Gastrocnemius medialis (tissue), 4 donors: ENCODE measurements at regions not wholly inside any gene's neighbourhood (a gene's known extent, or its start where the extent isn't known, plus 50 kb on each side); places are given as distances from the start of the nearest gene placed in this dataset.

ENCODE experiments used
- ATAC-seq, 2 donors: fragments of 150-250 bp; one replicate each; pipeline ENCODE4 v1.9.1; 2016
- DNase-seq, 2 donors: peaks; one replicate each; pipeline ENCODE4 v3.0.0-alpha.2; 2019
- H3K27ac ChIP-seq, 4 donors: fragments of 200-600 bp; sonication (generic); 1 replicate in 1 of 4; 2 replicates in 3 of 4; pipeline ENCODE4 v1.5.1; 2016 to 2018; ENCODE audit warnings: mild to moderate bottlenecking in 2 of 4, moderate library complexity in 1 of 4
- H3K27me3 ChIP-seq, 3 donors: fragments of 200-600 bp; sonication (generic) in 2 of 3; 1 replicate in 1 of 3; 2 replicates in 2 of 3; pipeline versions ENCODE4 v1.5.1 to v1.6.0; 2016 to 2019; ENCODE audit warnings: mild to moderate bottlenecking in 1 of 3, moderate library complexity in 1 of 3
- H3K36me3 ChIP-seq, 2 donors: fragments of 200-600 bp; sonication (generic) in 1 of 2; one replicate each; pipeline ENCODE4 v1.5.1; 2017 to 2018
- H3K4me1 ChIP-seq, 2 donors: fragments of 200-600 bp; sonication (generic) in 1 of 2; one replicate each; pipeline ENCODE4 v1.5.1; 2016 to 2017; ENCODE audit warnings: mild to moderate bottlenecking in 2 of 2
- H3K4me3 ChIP-seq, 4 donors: fragments of 200-600 bp; sonication (generic) in 3 of 4; 1 replicate in 1 of 4; 2 replicates in 3 of 4; pipeline ENCODE4 v1.5.1; 2016 to 2019; ENCODE audit warnings: mild to moderate bottlenecking in 2 of 4
- H3K9me3 ChIP-seq, 3 donors: fragments of 200-600 bp; sonication (generic) in 2 of 3; 1 replicate in 1 of 3; 2 replicates in 2 of 3; pipeline ENCODE4 v1.5.1; 2016 to 2019
- POLR2A ChIP-seq, 2 donors: fragments of 450-650 bp; IDR thresholded peaks; one replicate each; pipeline ENCODE4 v1.6.1; 2017; ENCODE audit warnings: antibody characterized with exemption in 2 of 2, mild to moderate bottlenecking in 2 of 2, moderate library complexity in 2 of 2
- in situ Hi-C, 4 donors: fragments of 200-750 bp; cut with MboI; loops; one replicate each; pipeline versions ENCODE4 v1.15.0 to v1.8.0; 2017; ENCODE audit warnings: low sequenced_read_pairs in 4 of 4
- intact Hi-C: fragments of 100-400 bp; cut with DNase I; formaldehyde crosslinking; loops from one replicate; pipeline ENCODE4 v1.15.1; 2023; ENCODE audit warnings: low total_unique reads
- TF ChIP-seq, protein P1 (sequence below), 5 experiments: fragments of 450-650 bp in 3 of 5; fragments of 200-600 bp in 2 of 5; sonication (generic) in 2 of 5; IDR thresholded peaks in 4 of 5; conservative IDR thresholded peaks in 1 of 5; 1 replicate in 4 of 5; 2 replicates in 1 of 5; pipeline ENCODE4 v1.5.1; 2016 to 2019; ENCODE audit warnings: antibody characterized with exemption in 5 of 5, mild to moderate bottlenecking in 3 of 5, moderate library complexity in 3 of 5

DNA sequence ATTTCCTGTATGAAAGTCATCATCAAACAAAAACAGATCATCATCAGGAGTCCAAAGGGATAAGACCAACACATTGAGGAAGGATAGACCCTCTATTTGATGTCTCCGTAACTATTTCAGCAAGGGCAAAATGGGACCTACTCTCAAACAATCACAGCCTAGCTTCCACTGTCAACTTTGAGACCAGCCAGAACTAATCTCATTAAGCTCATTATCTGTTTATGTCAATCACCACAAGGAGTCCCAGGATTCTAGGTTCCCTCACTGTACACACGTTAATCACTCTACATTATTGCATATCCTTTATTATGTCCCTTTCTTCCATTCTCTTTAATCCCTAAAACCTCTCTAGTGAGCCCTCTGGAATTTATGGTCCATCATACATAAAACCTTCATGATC is 370.3 kb upstream of the LINC00305 start:
- DNase-seq: no peak
- no peaks in the 10 kb centered on the region for H3K27me3 ChIP-seq
- in situ Hi-C loops (no loop called here), intact Hi-C loops (no loop called here)
- no peak overlapping the region for H3K4me3 ChIP-seq
- no peak overlapping the region for H3K27ac ChIP-seq
- TF ChIP-seq, protein P1, sequence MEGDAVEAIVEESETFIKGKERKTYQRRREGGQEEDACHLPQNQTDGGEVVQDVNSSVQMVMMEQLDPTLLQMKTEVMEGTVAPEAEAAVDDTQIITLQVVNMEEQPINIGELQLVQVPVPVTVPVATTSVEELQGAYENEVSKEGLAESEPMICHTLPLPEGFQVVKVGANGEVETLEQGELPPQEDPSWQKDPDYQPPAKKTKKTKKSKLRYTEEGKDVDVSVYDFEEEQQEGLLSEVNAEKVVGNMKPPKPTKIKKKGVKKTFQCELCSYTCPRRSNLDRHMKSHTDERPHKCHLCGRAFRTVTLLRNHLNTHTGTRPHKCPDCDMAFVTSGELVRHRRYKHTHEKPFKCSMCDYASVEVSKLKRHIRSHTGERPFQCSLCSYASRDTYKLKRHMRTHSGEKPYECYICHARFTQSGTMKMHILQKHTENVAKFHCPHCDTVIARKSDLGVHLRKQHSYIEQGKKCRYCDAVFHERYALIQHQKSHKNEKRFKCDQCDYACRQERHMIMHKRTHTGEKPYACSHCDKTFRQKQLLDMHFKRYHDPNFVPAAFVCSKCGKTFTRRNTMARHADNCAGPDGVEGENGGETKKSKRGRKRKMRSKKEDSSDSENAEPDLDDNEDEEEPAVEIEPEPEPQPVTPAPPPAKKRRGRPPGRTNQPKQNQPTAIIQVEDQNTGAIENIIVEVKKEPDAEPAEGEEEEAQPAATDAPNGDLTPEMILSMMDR (IDR thresholded peaks at IDR 0.05 in 4 of 5, conservative IDR thresholded peaks at IDR 0.05 in 1 of 5): no peak
- no peak for TF ChIP-seq POLR2A (IDR thresholded peaks at IDR 0.05)
- no peaks in the 10 kb centered on the region for H3K4me1 ChIP-seq
- H3K9me3 ChIP-seq: no peaks in the 10 kb centered on the region
- no peaks in the 10 kb centered on the region for H3K36me3 ChIP-seq
- no peak for ATAC-seq

DNA sequence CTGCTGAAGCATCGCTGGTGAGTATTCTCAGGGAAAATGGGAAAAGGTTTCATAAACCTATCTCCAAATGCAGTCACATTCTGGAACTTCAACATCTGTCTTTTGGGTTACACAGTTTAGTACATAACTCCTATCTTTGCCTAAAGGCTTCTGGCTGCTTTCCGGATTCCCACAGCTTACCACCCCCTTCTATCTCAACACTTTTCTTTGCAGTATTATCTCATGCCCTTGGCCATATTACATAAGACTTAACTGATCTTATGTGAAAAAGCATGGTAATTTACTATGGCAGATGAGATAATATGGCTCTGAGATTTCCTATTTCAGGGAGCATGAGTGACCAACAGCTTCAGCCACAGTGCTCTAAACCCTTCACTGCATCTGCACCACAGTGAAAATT is 369.3 kb upstream of the LINC00305 start:
- Histone ChIP-seq H3K36me3 (no peaks in the 10 kb centered on the region), H3K27ac (no peak overlapping the region), H3K9me3 (no peaks in the 10 kb centered on the region), H3K27me3 (no peaks in the 10 kb centered on the region), H3K4me1 (no peaks in the 10 kb centered on the region), H3K4me3 (no peak overlapping the region)
- TF ChIP-seq, protein P1 (IDR thresholded peaks at IDR 0.05 in 4 of 5, conservative IDR thresholded peaks at IDR 0.05 in 1 of 5): no peak
- no peak for TF ChIP-seq POLR2A (IDR thresholded peaks at IDR 0.05)
- DNase-seq: no peak
- in situ Hi-C loops (no loop called here), intact Hi-C loops (no loop called here)
- ATAC-seq: no peak

DNA sequence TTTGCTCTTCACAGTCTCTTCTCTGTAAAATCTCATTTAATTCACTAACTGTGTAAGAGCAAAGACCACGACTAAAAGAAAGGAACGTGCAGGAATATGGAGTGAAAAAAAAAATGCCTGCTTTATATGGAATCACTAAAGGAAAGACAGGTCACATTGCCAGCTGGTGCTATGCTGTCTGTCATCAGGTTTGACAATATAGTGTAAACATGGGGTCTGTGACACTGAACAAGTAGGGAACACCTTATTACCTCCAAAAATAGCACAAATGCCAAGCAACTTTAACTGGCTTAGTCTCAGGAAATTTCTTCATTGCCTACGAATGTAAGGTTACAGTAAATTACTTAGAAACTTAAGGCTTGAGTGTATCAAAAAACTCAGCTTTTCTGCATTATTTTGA is 364.5 kb upstream of the LINC00305 start:
- TF ChIP-seq, protein P1 (IDR thresholded peaks at IDR 0.05 in 4 of 5, conservative IDR thresholded peaks at IDR 0.05 in 1 of 5): no peak
- no peak for TF ChIP-seq POLR2A (IDR thresholded peaks at IDR 0.05)
- intact Hi-C loops: no loop called here
- no peaks in the 10 kb centered on the region for H3K27me3 ChIP-seq
- ATAC-seq: no peak
- H3K9me3 ChIP-seq: no peaks in the 10 kb centered on the region
- no peak overlapping the region for H3K4me3 ChIP-seq
- no peaks in the 10 kb centered on the region for H3K36me3 ChIP-seq
- in situ Hi-C loops: no loop called here
- no peak overlapping the region for H3K27ac ChIP-seq
- H3K4me1 ChIP-seq: no peaks in the 10 kb centered on the region
- DNase-seq: no peak

DNA sequence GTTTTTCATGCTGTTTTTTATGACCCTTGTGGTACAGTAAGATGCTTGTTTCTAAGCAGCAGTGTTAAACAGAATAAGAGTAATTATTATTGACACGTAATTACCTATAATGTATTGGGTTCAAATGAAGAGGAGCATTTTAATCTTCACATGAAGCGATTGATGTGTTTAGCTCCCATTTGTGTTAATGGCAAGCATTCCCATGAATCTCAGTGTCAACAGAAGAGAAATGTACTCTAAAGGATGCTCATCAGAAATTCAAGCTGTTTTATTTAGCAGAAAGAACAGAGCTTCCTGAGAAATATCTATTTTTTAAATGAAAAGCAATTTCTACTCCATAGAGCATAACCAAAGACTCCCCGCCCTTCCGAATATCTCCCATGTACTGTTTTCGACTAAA is 341.3 kb upstream of the LINC00305 start:
- no peaks in the 10 kb centered on the region for H3K4me1 ChIP-seq
- no peak overlapping the region for H3K4me3 ChIP-seq
- TF ChIP-seq, protein P1 (IDR thresholded peaks at IDR 0.05 in 4 of 5, conservative IDR thresholded peaks at IDR 0.05 in 1 of 5): no peak
- no peak for TF ChIP-seq POLR2A (IDR thresholded peaks at IDR 0.05)
- no peaks in the 10 kb centered on the region for H3K36me3 ChIP-seq
- H3K9me3 ChIP-seq: no peaks in the 10 kb centered on the region
- in situ Hi-C loops: no loop called here
- intact Hi-C loops: no loop called here
- ATAC-seq (no peak), DNase-seq (no peak)
- H3K27me3 ChIP-seq: no peaks in the 10 kb centered on the region
- H3K27ac ChIP-seq: no peak overlapping the region

DNA sequence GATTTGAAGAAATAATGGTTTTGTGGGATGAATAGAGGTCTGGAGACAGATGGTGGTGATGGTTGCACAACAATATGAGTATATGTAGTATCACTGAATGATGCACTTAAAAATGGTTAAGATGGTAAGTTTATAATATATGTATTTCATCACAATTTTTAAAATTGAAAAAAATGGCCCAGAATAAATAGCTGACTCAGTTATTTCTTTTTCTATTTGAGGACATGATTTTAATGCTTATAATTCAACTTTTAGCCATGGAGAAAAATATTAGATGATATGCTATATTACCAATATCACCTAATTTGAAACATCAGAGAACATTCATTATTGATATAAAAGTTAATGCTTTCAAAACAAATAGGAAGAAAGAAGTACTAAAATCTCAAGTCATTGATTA is 339.8 kb upstream of the LINC00305 start:
- Histone ChIP-seq H3K27ac (no peak overlapping the region), H3K9me3 (no peaks in the 10 kb centered on the region), H3K4me1 (no peaks in the 10 kb centered on the region), H3K27me3 (no peaks in the 10 kb centered on the region), H3K4me3 (no peak overlapping the region), H3K36me3 (no peaks in the 10 kb centered on the region)
- in situ Hi-C loops: no loop called here
- intact Hi-C loops: no loop called here
- no peak for TF ChIP-seq POLR2A (IDR thresholded peaks at IDR 0.05)
- TF ChIP-seq, protein P1 (IDR thresholded peaks at IDR 0.05 in 4 of 5, conservative IDR thresholded peaks at IDR 0.05 in 1 of 5): no peak
- ATAC-seq (no peak), DNase-seq (no peak)
